Testis (tissue), 2 donors: ENCODE measurements at regions not wholly inside any gene's neighbourhood (a gene's known extent, or its start where the extent isn't known, plus 50 kb on each side); places are given as distances from the start of the nearest gene placed in this dataset.

Source experiments
- DNase-seq: peaks from one replicate; pipeline ENCODE4 v3.0.0-alpha.2; 2019
- H3K27ac ChIP-seq, 2 donors: fragments of 200-600 bp; sonication (generic); one replicate each; pipeline ENCODE4 v1.5.1; 2019
- H3K27me3 ChIP-seq: fragments of 200-600 bp; sonication (generic); one replicate; pipeline ENCODE4 v1.5.1; 2019
- H3K36me3 ChIP-seq: fragments of 200-600 bp; sonication (generic); one replicate; pipeline ENCODE4 v1.5.1; 2017; ENCODE audit warnings: low read depth; ENCODE audit errors: missing control alignments
- H3K4me1 ChIP-seq: fragments of 200-600 bp; sonication (generic); one replicate; pipeline ENCODE4 v1.5.1; 2019
- H3K4me3 ChIP-seq, 2 donors: fragments of 200-600 bp; sonication (generic); one replicate each; pipeline ENCODE4 v1.5.1; 2017 to 2019
- H3K9me3 ChIP-seq: fragments of 200-600 bp; sonication (generic); one replicate; pipeline ENCODE4 v1.5.1; 2017
- POLR2A ChIP-seq: fragments of 450-650 bp; IDR thresholded peaks from one replicate; pipeline ENCODE4 v1.6.1; 2017; ENCODE audit warnings: antibody characterized with exemption, mild to moderate bottlenecking, moderate library complexity
- WGBS, 2 donors: methylation state at CpG; one replicate each; pipeline ENCODE4 v1.1.5; 2018; 5-methylcytosine and 5-hydroxymethylcytosine counted together
- intact Hi-C: fragments of 100-400 bp; cut with DNase I; formaldehyde crosslinking; loops from one replicate; pipeline ENCODE4 v1.15.1; 2023; ENCODE audit warnings: low total_unique reads
- TF ChIP-seq, protein P1 (sequence below), 3 experiments: fragments of 450-650 bp in 2 of 3; fragments of 200-600 bp in 1 of 3; sonication (generic) in 1 of 3; IDR thresholded peaks; one replicate each; pipeline ENCODE4 v1.5.1; 2016 to 2019; ENCODE audit warnings: antibody characterized with exemption in 3 of 3, mild to moderate bottlenecking in 2 of 3, moderate library complexity in 1 of 3

DNA sequence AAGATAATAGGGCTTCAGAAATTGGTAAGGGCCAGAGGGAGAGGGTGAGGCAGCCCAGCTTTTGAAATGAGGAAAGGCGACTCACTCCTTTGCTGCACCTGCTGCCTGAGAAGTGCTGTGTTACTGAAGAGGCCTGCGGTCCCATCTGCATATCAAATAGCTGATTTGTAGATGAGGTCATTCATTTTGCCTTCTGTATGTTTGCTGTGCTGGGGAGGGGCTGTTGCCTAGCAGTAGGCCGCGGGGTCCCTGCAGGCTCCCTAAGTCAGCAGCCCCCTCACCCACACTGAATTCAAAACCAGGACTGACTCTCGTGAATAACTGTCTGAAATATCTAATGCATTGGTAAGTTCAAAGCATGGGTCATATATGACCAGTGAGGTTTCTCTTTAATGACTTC, 377.2 kb downstream of the SOX11 start:
- Histone ChIP-seq H3K27me3 (no peaks in the 10 kb centered on the region), H3K9me3 (no peaks in the 10 kb centered on the region), H3K4me3 (no peak overlapping the region), H3K36me3 (no peaks in the 10 kb centered on the region), H3K27ac (no peak overlapping the region), H3K4me1 (no peaks in the 10 kb centered on the region)
- intact Hi-C loops = no loop called here
- DNase-seq = no peak
- no peak for TF ChIP-seq POLR2A
- TF ChIP-seq, protein P1, sequence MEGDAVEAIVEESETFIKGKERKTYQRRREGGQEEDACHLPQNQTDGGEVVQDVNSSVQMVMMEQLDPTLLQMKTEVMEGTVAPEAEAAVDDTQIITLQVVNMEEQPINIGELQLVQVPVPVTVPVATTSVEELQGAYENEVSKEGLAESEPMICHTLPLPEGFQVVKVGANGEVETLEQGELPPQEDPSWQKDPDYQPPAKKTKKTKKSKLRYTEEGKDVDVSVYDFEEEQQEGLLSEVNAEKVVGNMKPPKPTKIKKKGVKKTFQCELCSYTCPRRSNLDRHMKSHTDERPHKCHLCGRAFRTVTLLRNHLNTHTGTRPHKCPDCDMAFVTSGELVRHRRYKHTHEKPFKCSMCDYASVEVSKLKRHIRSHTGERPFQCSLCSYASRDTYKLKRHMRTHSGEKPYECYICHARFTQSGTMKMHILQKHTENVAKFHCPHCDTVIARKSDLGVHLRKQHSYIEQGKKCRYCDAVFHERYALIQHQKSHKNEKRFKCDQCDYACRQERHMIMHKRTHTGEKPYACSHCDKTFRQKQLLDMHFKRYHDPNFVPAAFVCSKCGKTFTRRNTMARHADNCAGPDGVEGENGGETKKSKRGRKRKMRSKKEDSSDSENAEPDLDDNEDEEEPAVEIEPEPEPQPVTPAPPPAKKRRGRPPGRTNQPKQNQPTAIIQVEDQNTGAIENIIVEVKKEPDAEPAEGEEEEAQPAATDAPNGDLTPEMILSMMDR (IDR thresholded peaks at IDR 0.05) = no peak
- 72 to 80% methylated on average over 5 of the region's 5 CpGs for WGBS, 2 donors

DNA sequence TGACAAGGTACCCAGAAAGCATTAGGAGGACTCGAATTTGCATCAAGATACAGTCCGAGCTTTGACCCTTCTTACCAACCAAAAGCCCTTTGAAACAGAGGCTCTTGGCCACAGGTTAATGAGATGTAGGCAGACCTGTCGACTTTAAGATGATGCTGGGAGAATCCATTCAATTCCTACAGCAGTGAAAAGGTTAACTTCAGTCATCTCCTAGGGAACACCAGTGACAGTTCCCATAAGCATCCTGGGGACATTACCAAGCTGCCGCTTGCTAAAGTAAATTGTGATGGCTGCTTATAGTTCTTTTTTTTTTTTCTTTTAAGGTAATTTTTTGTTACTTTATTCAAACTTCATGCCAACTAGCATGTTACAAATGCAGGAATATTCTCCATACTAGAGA, 379.3 kb downstream of the SOX11 start:
- Histone ChIP-seq H3K27me3 (no peaks in the 10 kb centered on the region), H3K4me3 (no peak overlapping the region), H3K27ac (no peak overlapping the region), H3K4me1 (no peaks in the 10 kb centered on the region), H3K9me3 (no peaks in the 10 kb centered on the region), H3K36me3 (no peaks in the 10 kb centered on the region)
- intact Hi-C loops = no loop called here
- TF ChIP-seq, protein P1 (IDR thresholded peaks at IDR 0.05) = no peak
- no peak for TF ChIP-seq POLR2A
- 77 to 89% methylated on average over 4 of the region's 4 CpGs for WGBS, 2 donors
- no peak for DNase-seq

DNA sequence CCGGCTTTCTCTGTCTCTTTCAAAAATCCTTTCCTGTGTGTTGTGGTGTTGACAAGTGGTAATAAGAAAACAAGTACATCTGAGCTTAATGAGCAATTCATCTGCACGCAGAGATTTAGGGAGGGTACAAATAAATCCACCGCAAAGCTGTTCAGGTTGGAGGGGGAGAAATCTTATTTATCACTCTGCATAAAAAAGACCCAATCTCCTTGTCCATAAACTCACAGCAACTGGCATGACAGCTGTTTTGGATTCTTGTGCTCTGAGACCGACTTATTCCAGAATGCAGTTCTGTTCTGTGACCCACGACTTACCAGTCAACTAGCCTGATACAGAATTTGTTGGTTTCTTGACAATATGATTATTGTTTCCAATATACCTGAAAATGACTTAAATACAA, 380.1 kb downstream of the SOX11 start:
- H3K9me3 ChIP-seq = no peaks in the 10 kb centered on the region
- H3K27me3 ChIP-seq = no peaks in the 10 kb centered on the region
- DNase-seq = no peak
- no peak overlapping the region for H3K4me3 ChIP-seq
- no peaks in the 10 kb centered on the region for H3K4me1 ChIP-seq
- no peak overlapping the region for H3K27ac ChIP-seq
- intact Hi-C loops = no loop called here
- 72 to 76% methylated on average over 5 of the region's 5 CpGs for WGBS, 2 donors
- no peaks in the 10 kb centered on the region for H3K36me3 ChIP-seq
- TF ChIP-seq POLR2A = no peak
- TF ChIP-seq, protein P1 (IDR thresholded peaks at IDR 0.05) = no peak

DNA sequence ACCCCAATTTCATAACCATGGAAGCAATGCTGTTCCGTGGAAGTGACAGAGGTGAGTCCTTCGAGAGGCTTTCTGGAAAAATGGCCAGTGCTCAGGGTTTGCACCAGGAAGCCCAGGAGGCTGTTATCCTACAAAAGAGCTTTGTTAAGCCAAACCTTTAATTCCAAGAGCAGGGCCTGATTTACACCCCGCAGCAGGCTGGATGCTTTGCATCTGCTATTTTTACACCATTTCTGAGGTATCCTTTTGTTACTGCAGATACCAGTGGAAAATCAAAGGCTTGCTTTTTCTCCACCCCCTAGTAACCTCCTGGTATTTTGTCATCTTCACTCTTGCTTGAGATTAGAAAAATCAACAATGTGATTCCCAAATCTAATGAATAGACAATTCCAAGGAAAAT, 380.6 kb downstream of the SOX11 start:
- Histone ChIP-seq H3K4me3 (no peak overlapping the region), H3K27ac (no peak overlapping the region), H3K9me3 (no peaks in the 10 kb centered on the region), H3K27me3 (no peaks in the 10 kb centered on the region), H3K4me1 (no peaks in the 10 kb centered on the region), H3K36me3 (no peaks in the 10 kb centered on the region)
- TF ChIP-seq POLR2A = no peak
- TF ChIP-seq, protein P1 (IDR thresholded peaks at IDR 0.05) = no peak
- DNase-seq = no peak
- intact Hi-C loops = no loop called here
- WGBS, 2 donors = 78 to 81% methylated on average over 3 of the region's 3 CpGs

DNA sequence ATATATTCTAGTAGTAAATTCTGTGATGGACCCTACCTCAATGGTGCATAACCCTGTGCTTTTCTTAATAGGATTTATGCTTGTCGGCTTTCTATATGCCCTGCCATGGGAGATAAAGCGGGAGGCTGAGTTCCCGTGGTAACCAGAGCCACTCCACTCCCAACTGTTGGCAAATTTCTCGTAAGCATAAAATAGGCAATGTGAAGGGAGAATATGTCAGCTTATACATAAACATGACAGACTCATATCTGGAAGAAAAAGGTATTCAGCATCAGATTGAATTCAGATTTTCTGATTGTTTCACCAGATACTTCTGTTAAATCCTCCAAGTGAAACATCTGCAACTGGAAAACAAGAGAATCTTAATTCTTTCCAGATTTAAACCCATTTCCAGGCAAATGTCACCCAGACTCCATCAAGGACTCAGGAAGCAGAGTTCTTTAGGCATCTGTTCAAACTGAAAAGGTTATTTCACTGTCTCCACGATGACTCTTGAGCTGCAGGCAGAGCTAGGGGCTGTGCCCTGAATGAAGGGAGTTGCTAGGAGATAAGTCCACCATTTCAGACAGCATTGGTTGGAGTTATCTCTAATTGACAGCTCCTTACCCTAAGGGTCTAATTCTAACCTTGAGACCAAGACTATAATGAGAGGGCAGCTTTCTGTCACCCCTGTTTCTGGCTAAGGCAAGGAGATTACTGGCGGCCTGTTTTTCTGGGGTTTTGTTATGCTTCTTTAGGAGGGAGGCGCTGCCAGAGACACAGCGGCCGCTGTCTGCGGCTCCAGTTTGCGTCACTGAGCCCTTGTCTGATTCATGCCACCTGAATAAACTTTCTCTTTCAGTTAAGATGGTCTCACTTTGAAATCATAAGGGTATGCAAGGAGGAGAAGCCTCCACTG, 381.3 kb downstream of the SOX11 start:
- 34 to 39% methylated on average over 9 to 11 of the region's 11 CpGs for WGBS, 2 donors
- H3K27ac ChIP-seq = no peak overlapping the region
- H3K4me3 ChIP-seq = no peak overlapping the region
- TF ChIP-seq POLR2A = no peak
- TF ChIP-seq, protein P1 (IDR thresholded peaks at IDR 0.05) = no peak
- H3K36me3 ChIP-seq = no peaks in the 10 kb centered on the region
- no peaks in the 10 kb centered on the region for H3K4me1 ChIP-seq
- DNase-seq = no peak
- no peaks in the 10 kb centered on the region for H3K9me3 ChIP-seq
- H3K27me3 ChIP-seq = no peaks in the 10 kb centered on the region
- intact Hi-C loops = no loop called here
